Right atrium auricular region (tissue), 2 donors: ENCODE measurements at regions not wholly inside any gene's neighbourhood (a gene's known extent, or its start where the extent isn't known, plus 50 kb on each side); places are given as distances from the start of the nearest gene placed in this dataset.

Experiments
- DNase-seq: peaks from one replicate; pipeline ENCODE4 v3.0.0-alpha.2; 2019; ENCODE audit warnings: low spot score
- H3K27ac ChIP-seq, 2 donors: fragments of 200-600 bp; sonication (generic); 1 replicate in 1 of 2; 2 replicates in 1 of 2; pipeline ENCODE4 v1.5.1; 2016 to 2019
- H3K27me3 ChIP-seq, 2 donors: fragments of 200-600 bp; sonication (generic); one replicate each; pipeline versions ENCODE4 v1.5.1 to v1.6.0; 2017 to 2019
- H3K36me3 ChIP-seq: fragments of 200-600 bp; sonication (generic); one replicate; pipeline ENCODE4 v1.5.1; 2016
- H3K4me1 ChIP-seq, 2 donors: fragments of 200-600 bp; sonication (generic); one replicate each; pipeline versions ENCODE4 v1.5.1 to v1.6.0; 2017 to 2019
- H3K4me3 ChIP-seq, 2 donors: fragments of 200-600 bp; sonication (generic); 1 replicate in 1 of 2; 2 replicates in 1 of 2; pipeline ENCODE4 v1.5.1; 2017 to 2019; ENCODE audit warnings: mild to moderate bottlenecking in 1 of 2, moderate library complexity in 1 of 2
- H3K9me3 ChIP-seq, 2 donors: fragments of 200-600 bp; sonication (generic); one replicate each; pipeline ENCODE4 v1.5.1; 2019
- CTCF ChIP-seq, 2 donors: fragments of 200-600 bp; sonication (generic); IDR thresholded peaks; one replicate each; pipeline ENCODE4 v1.5.1; 2019; ENCODE audit warnings: antibody characterized with exemption in 2 of 2

- Histone ChIP-seq H3K36me3 (no peaks in the 10 kb centered on the region), H3K27me3 (no peaks in the 10 kb centered on the region), H3K4me1 (no peaks in the 10 kb centered on the region), H3K27ac (no peak overlapping the region), H3K4me3 (no peak overlapping the region), H3K9me3 (no peaks in the 10 kb centered on the region)
- TF ChIP-seq CTCF (IDR thresholded peaks at IDR 0.05), result peak in 1 of 2 donors; percentile 56
- DNase-seq, result no peak
Observed at GRCh38 chr9:36728651-36729520, 156.2 kb downstream of the MELK start.

GRCh38 chr9:36729906-36730305 lies 157.2 kb downstream of the MELK start:
- Histone ChIP-seq H3K36me3 (no peaks in the 10 kb centered on the region), H3K4me3 (no peak overlapping the region), H3K27ac (no peak overlapping the region), H3K27me3 (no peaks in the 10 kb centered on the region), H3K4me1 (no peaks in the 10 kb centered on the region), H3K9me3 (no peaks in the 10 kb centered on the region)
- no peak for TF ChIP-seq CTCF (IDR thresholded peaks at IDR 0.05)
- no peak for DNase-seq

GRCh38 chr9:36730414-36730813 lies 157.7 kb downstream of the MELK start:
- H3K4me3 ChIP-seq, result no peak overlapping the region
- no peak for TF ChIP-seq CTCF (IDR thresholded peaks at IDR 0.05)
- no peaks in the 10 kb centered on the region for H3K27me3 ChIP-seq
- no peak overlapping the region for H3K27ac ChIP-seq
- no peaks in the 10 kb centered on the region for H3K36me3 ChIP-seq
- H3K4me1 ChIP-seq, result no peaks in the 10 kb centered on the region
- H3K9me3 ChIP-seq, result no peaks in the 10 kb centered on the region
- DNase-seq, result no peak

- no peak overlapping the region for H3K27ac ChIP-seq
- DNase-seq, result no peak
- no peaks in the 10 kb centered on the region for H3K27me3 ChIP-seq
- no peaks in the 10 kb centered on the region for H3K36me3 ChIP-seq
- H3K4me3 ChIP-seq, result no peak overlapping the region
- H3K9me3 ChIP-seq, result no peaks in the 10 kb centered on the region
- TF ChIP-seq CTCF (IDR thresholded peaks at IDR 0.05), result no peak
- H3K4me1 ChIP-seq, result no peaks in the 10 kb centered on the region
Observed at GRCh38 chr9:36731068-36731956, 158.6 kb downstream of the MELK start.

- no peak overlapping the region for H3K27ac ChIP-seq
- no peaks in the 10 kb centered on the region for H3K9me3 ChIP-seq
Observed at GRCh38 chr9:36734737-36735136, 162.0 kb downstream of the MELK start.

More at GRCh38 chr9:36734737-36735136, 162.0 kb downstream of the MELK start:
- H3K36me3 ChIP-seq, result no peaks in the 10 kb centered on the region
- no peaks in the 10 kb centered on the region for H3K27me3 ChIP-seq
- no peak overlapping the region for H3K4me3 ChIP-seq
- DNase-seq, result no peak
- no peak for TF ChIP-seq CTCF (IDR thresholded peaks at IDR 0.05)
- no peaks in the 10 kb centered on the region for H3K4me1 ChIP-seq
